ENCODE measurements at regions not wholly inside any gene's neighbourhood (a gene's known extent, or its start where the extent isn't known, plus 50 kb on each side); places are given as distances from the start of the nearest gene placed in this dataset.

- no peak for DNase-seq (ENCODE audit: low spot score)
Observed at GRCh38 chr3:180188512-180189309, 152.0 kb upstream of the PEX5L start.

GRCh38 chr3:180189310-180189648 lies 152.5 kb upstream of the PEX5L start:
- no peak for DNase-seq (ENCODE audit: low spot score)

GRCh38 chr3:180196658-180197057 lies 159.9 kb upstream of the PEX5L start:
- no peak for DNase-seq (ENCODE audit: low spot score)

- DNase-seq (ENCODE audit: low spot score) = no peak
Observed at GRCh38 chr3:180199417-180199995, 162.8 kb upstream of the PEX5L start.

- no peak for DNase-seq (ENCODE audit: low spot score)
Observed at GRCh38 chr3:180215866-180216265, 179.1 kb upstream of the PEX5L start.

- no peak for DNase-seq (ENCODE audit: low spot score)
Observed at GRCh38 chr3:180223268-180223667, 186.5 kb upstream of the PEX5L start.

GRCh38 chr3:180229113-180229512 lies 192.4 kb upstream of the PEX5L start:
- no peak for DNase-seq (ENCODE audit: low spot score)

- DNase-seq (ENCODE audit: low spot score) = no peak
Observed at GRCh38 chr3:180239939-180240338, 203.2 kb upstream of the PEX5L start.

GRCh38 chr3:180246688-180247195 lies 210.0 kb upstream of the PEX5L start:
- no peak for DNase-seq (ENCODE audit: low spot score)

GRCh38 chr3:180250172-180250571 lies 213.4 kb upstream of the PEX5L start:
- no peak for DNase-seq (ENCODE audit: low spot score)

GRCh38 chr3:180252683-180253082 lies 215.9 kb upstream of the PEX5L start:
- DNase-seq (ENCODE audit: low spot score) = no peak

GRCh38 chr3:180253283-180253682 lies 216.5 kb upstream of the PEX5L start:
- DNase-seq (ENCODE audit: low spot score) = no peak

- no peak for DNase-seq (ENCODE audit: low spot score)
Observed at GRCh38 chr3:180264479-180264878, 227.7 kb upstream of the PEX5L start.

GRCh38 chr3:180265551-180265950 lies 228.8 kb upstream of the PEX5L start:
- no peak for DNase-seq (ENCODE audit: low spot score)

GRCh38 chr3:180267202-180267843 lies 230.6 kb upstream of the PEX5L start:
- DNase-seq (ENCODE audit: low spot score) = peak; percentile 20

- DNase-seq (ENCODE audit: low spot score) = no peak
Observed at GRCh38 chr3:180274536-180274935, 237.8 kb upstream of the PEX5L start.

- no peak for DNase-seq (ENCODE audit: low spot score)
Observed at GRCh38 chr3:180275176-180275575, 238.4 kb upstream of the PEX5L start.

GRCh38 chr3:180277041-180277440 lies 240.3 kb upstream of the PEX5L start:
- no peak for DNase-seq (ENCODE audit: low spot score)

- DNase-seq (ENCODE audit: low spot score) = no peak
Observed at GRCh38 chr3:180278583-180279188, 241.9 kb upstream of the PEX5L start.

- no peak for DNase-seq (ENCODE audit: low spot score)
Observed at GRCh38 chr3:180280555-180280954, 243.8 kb upstream of the PEX5L start.

- DNase-seq (ENCODE audit: low spot score) = no peak
Observed at GRCh38 chr3:180282386-180282785, 245.6 kb upstream of the PEX5L start.

- DNase-seq (ENCODE audit: low spot score) = no peak
Observed at GRCh38 chr3:180283251-180283650, 246.5 kb upstream of the PEX5L start.
